IPS-15b (cell line): ENCODE measurements at regions not wholly inside any gene's neighbourhood (a gene's known extent, or its start where the extent isn't known, plus 50 kb on each side); places are given as distances from the start of the nearest gene placed in this dataset.
"Not testable (repeated sequence)": the region's sequence is repeated elsewhere in the genome, so short reads cannot be mapped to it uniquely, and the experiment has no call there.

Experiments
- H3K27me3 ChIP-seq: one replicate; pipeline ENCODE4 v1.6.1; 2013; ENCODE audit warnings: low read length; ENCODE audit not compliant: control insufficient read depth, insufficient read depth
- H3K36me3 ChIP-seq: one replicate; pipeline ENCODE4 v1.6.1; 2013; ENCODE audit warnings: low read length; ENCODE audit not compliant: control insufficient read depth, insufficient read depth
- H3K4me1 ChIP-seq: one replicate; pipeline ENCODE4 v1.6.1; 2013; ENCODE audit warnings: mild to moderate bottlenecking, low read length; ENCODE audit not compliant: control insufficient read depth, insufficient read depth
- H3K4me3 ChIP-seq: one replicate; pipeline ENCODE4 v1.5.1; 2013; ENCODE audit warnings: low read depth, low read length
- H3K9ac ChIP-seq: one replicate; pipeline ENCODE4 v1.6.1; 2013; ENCODE audit warnings: low read depth, mild to moderate bottlenecking, low read length
- H3K9me3 ChIP-seq: one replicate; pipeline ENCODE4 v1.6.1; 2013; ENCODE audit warnings: mild to moderate bottlenecking, low read length; ENCODE audit not compliant: control insufficient read depth, insufficient read depth

DNA sequence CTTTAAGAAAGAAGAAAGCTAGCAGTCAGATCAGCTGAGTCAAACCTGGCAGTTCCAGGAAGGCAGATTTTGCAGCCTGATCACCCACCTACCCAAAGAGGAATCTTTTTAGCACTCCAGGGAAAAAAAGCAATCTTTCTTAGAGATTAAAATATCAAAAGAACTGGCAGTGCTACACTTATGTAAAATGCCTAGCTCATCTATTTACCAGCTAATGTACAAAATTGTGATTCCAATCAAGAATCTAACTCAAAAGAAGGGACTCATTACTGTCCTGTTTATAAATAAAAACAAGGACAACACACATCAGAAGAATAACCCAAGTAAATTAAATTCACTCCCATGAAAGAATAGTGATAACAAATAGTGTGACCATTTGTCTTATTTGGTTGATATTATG, 222.4 kb upstream of the ERCC4 start:
- H3K9ac ChIP-seq, result no peak overlapping the region

DNA sequence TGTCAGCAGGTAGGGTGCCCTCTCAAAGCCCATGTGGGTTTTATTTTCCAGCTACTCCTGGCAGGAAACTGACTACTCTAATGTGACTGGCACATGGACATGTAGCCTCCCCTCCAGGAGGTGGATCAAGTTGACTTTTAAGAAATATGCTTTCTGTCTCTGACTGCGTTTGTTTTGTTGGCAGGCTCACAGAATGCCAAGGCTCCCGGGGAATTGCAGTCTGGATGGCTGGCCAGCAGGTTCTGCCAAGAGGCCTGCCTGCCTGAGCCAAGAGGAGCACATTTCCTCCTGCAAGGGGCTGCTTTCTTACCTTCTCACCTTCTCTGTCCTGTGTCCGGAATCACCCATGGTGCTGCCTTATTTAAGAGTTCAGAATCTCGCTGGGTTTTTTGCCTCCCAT, 217.3 kb upstream of the ERCC4 start:
- Histone ChIP-seq H3K9ac (no peak overlapping the region), H3K27me3 (no peaks in the 10 kb centered on the region), H3K36me3 (no peaks in the 10 kb centered on the region), H3K9me3 (no peaks in the 10 kb centered on the region), H3K4me3 (no peak overlapping the region), H3K4me1 (no peaks in the 10 kb centered on the region)

More for the DNA sequence above, 222.4 kb upstream of the ERCC4 start:
- no peak overlapping the region for H3K4me3 ChIP-seq
- no peaks in the 10 kb centered on the region for H3K36me3 ChIP-seq
- H3K27me3 ChIP-seq, result no peaks in the 10 kb centered on the region
- H3K9me3 ChIP-seq, result peaks cover 3% of the 10 kb centered on the region
- H3K4me1 ChIP-seq, result no peaks in the 10 kb centered on the region

DNA sequence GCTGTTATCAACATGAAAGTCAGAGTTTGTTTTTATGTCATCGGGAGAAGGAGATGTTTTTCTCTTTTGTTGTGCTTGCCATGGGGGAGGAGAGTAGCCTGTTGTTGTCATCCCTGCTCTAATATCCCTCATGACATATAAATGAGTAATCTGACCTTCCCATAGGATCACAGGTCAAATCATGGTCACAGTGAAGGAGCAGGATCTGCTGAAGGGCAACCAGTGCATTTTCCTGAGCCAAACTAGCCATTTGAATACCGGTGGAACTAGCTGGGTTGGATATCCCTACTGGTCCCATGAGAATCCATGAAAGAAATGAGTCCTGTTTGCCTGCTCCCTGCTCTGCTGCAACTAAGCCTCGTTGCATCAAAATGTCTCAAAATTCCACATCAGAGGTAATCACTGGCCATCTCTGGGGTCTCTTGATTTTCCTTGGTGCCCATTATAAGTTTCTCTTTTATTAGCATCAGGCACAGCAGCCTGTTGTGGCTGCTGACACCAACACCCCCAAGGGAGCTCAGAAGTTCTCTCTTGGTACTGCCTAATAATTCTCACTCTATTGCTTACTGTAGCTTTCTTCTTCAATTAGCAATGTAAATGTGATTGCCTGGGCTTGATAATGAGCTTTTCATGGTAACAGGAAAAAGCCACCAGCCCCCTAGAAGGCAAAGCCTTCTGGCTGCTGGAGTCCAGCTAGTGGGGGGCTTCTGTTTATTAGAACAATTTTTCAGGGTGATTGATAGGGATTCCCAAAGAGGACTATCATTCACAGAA, 211.4 kb upstream of the ERCC4 start:
- Histone ChIP-seq H3K9ac (no peak overlapping the region), H3K36me3 (no peaks in the 10 kb centered on the region), H3K9me3 (no peaks in the 10 kb centered on the region), H3K27me3 (no peaks in the 10 kb centered on the region), H3K4me1 (peaks cover 13% of the 10 kb centered on the region), H3K4me3 (no peak overlapping the region)

DNA sequence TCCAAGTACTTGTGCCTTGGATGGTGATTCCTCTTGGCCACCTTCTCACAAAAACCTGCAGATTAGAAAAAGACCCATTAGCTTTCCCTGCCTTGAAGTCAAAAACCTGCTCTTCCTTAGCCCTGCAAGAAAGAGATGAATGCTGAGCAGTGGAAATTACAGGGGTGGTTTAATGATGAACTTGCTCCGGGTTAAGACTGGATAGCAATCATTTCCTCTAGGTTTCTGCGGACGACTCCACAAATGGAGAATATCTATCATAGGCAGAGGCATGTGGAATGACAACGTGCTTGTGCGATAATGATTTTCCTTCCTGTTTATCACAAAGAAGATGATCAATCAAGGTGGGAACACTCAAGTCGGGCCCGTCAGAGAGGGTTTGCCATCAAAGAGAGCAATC, 201.2 kb upstream of the ERCC4 start:
- H3K36me3 ChIP-seq, result no peaks in the 10 kb centered on the region

DNA sequence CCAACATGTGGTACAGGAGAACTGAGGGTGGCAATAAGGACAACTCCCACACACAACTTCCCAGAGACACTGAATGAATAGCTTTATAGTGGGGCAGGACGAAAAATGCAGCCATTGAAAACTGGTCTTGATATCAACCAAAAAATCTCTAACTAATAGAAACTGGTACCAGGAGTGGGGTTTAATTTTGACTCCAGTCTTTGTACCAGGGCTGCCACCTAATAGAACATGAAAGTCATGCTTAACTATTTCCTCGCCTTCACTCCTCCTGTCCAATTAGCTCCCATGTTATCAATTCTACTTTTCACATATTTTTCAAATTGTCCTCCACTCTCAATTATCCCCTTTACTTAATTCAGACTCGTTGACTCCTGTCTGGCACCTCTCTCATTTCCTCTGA, 192.0 kb upstream of the ERCC4 start:
- Histone ChIP-seq H3K4me3 (no peak overlapping the region), H3K9ac (no peak overlapping the region), H3K36me3 (no peaks in the 10 kb centered on the region), H3K4me1 (no peaks in the 10 kb centered on the region), H3K9me3 (peaks cover 3% of the 10 kb centered on the region), H3K27me3 (no peaks in the 10 kb centered on the region)

More for the DNA sequence above, 201.2 kb upstream of the ERCC4 start:
- Histone ChIP-seq H3K27me3 (no peaks in the 10 kb centered on the region), H3K4me1 (no peaks in the 10 kb centered on the region), H3K9me3 (no peaks in the 10 kb centered on the region), H3K4me3 (no peak overlapping the region), H3K9ac (no peak overlapping the region)

DNA sequence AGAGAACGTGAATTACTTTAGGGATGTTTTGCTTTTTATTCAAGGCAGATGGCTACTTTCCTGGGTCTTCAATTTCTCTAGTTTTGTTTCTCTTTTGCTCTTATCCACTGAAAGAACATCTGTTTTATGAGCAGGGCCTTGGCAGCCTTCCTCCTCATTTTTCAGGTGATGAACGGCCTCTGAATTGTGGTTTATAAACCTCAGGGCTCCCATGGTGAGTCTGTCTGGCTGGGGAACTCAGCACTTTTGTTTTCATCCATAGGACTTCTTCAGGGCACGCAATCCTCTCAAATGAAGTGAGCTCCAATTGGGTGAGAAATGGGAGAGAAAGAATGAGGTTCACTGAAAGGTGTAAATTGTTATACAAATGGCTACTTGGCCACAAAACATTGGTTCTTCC, 186.4 kb upstream of the ERCC4 start:
- Histone ChIP-seq H3K27me3 (no peaks in the 10 kb centered on the region), H3K4me1 (no peaks in the 10 kb centered on the region), H3K36me3 (no peaks in the 10 kb centered on the region), H3K4me3 (no peak overlapping the region), H3K9me3 (no peaks in the 10 kb centered on the region), H3K9ac (no peak overlapping the region)

DNA sequence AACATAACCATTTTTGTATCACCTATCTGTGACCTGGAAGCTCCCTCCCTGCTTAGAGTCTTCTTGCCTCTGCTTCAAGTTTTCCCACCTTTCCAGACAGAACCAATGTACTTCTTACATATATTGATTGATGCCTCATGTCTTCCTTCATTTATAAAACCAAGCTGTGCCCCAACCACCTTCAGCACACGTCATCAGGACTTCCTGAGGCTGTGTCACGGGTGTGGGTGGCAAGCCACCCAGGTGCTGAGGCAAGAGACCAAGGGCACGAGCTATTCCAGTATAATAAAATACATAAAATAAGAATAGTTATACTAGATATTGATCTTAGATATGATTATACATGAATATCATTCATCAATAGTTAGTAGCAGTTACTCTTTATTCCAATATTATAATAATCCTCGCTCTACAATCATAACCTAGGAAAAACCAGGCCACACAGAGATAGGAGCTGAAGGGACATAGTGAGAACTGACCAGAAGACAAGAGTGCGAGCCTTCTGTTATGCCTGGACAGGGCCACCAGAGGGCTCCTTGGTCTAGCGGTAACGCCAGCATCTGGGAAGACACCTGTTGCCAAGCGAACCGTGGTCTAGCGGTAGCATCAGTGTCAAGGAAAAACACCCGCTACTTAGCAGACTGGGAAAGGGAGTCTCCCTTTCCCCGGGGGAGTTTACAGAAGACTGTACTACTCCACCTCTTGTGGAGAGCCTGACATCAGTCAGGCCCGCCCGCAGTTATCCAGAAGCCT, 180.2 kb upstream of the ERCC4 start:
- H3K9ac ChIP-seq, H3K4me3 ChIP-seq, H3K27me3 ChIP-seq, H3K4me1 ChIP-seq, H3K9me3 ChIP-seq, H3K36me3 ChIP-seq: not testable (repeated sequence)

DNA sequence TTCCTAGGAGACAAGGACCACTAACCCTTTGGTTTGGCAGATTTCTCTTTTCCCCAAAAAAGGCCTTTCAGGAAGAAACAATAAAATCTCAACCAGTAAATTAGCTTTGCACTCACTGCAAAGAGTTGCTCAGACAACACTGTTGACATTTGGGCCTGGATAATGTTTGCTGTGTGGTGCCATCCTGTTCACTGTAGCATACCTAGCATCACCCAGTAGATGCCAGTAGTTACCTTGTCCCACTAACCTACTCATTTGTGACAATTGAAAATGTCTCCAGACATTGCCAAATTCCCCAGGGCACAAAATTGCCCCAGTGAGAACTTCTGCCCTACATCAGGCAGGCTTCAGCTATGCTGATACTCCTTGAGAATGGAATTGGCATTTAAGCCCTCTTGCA, 177.0 kb upstream of the ERCC4 start:
- H3K36me3 ChIP-seq, result no peaks in the 10 kb centered on the region
- no peak overlapping the region for H3K4me3 ChIP-seq
- no peaks in the 10 kb centered on the region for H3K27me3 ChIP-seq
- H3K4me1 ChIP-seq, result no peaks in the 10 kb centered on the region
- peaks cover 7% of the 10 kb centered on the region for H3K9me3 ChIP-seq
- H3K9ac ChIP-seq, result no peak overlapping the region

DNA sequence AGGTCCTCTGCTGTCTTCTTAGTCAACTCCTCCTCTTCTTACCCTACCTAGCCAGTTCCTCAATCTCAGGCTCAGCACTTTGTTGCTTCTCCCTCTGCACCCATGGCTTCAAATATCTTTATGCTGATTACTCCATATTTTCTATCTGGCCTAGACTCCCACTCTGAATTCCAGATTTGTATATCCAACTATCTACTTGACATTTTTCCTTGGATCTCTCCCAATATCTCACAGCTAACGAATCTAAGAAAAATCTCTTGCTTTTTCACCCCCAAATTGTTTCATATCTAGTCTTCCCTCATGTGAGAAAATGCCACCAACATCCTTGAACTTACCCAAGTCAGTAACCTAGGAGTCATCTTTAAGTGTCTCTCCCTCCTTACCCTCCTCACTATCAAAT, 176.4 kb upstream of the ERCC4 start:
- no peak overlapping the region for H3K4me3 ChIP-seq
- H3K4me1 ChIP-seq, result no peaks in the 10 kb centered on the region
- no peaks in the 10 kb centered on the region for H3K27me3 ChIP-seq
- peaks cover 7% of the 10 kb centered on the region for H3K9me3 ChIP-seq
- H3K9ac ChIP-seq, result no peak overlapping the region
- H3K36me3 ChIP-seq, result no peaks in the 10 kb centered on the region

DNA sequence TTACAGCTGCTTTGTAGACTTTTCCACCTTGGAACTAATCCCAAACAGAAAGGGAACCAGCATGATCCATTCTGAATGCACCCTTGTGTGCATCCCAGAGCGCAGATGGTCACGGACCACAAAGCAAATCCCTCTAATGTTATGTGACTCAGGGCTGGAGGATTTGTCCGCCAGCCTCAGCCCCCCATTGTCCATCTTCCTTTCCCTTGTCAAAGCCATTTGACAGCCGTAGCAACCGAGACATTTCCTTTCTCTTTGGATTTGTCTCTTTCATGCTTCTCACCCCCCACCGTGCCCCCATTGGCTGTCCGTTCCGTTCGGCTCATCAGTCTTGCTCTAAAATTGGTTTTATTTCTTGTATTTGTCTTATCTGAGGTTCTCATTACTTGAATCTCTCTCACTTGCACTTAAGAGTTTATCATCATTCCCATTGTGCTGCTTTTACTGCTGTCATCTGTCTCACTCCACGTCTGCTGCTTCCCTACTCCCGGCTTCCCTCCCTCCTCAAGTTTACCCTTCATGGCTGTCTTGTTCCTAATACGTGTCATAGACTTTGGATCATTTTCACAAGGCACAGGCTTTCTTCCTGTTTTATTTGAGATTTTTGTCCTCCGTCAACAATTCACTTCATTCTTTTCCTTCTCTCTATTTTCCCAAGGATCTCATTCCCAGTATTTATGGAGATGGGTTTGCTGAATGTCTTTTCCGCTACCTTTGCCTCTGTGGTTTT, 163.4 kb upstream of the ERCC4 start:
- Histone ChIP-seq H3K9ac (no peak overlapping the region), H3K4me3 (no peak overlapping the region), H3K27me3 (no peaks in the 10 kb centered on the region), H3K9me3 (no peaks in the 10 kb centered on the region), H3K36me3 (no peaks in the 10 kb centered on the region), H3K4me1 (no peaks in the 10 kb centered on the region)

DNA sequence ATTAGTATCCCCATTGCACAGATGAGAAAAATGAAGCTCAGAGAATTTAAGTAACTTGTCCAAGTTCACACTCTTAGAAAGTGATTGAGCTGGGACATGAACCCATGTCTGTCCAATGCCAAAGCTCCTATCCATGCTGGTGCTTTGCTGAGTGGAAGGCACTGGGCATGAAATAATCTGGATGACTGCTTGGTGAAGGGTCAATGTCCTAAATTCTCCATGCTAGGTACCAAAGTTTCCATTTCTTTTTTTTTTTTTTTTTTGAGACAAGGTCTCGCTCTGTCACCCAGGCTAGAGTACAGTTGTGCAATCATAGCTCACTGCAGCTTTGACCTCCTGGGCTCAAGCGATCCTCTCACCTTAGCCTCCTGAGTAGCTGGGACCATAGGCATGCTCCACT, 153.6 kb upstream of the ERCC4 start:
- Histone ChIP-seq H3K9ac (no peak overlapping the region), H3K9me3 (no peaks in the 10 kb centered on the region), H3K4me3 (no peak overlapping the region), H3K4me1 (no peaks in the 10 kb centered on the region), H3K27me3 (no peaks in the 10 kb centered on the region), H3K36me3 (no peaks in the 10 kb centered on the region)

DNA sequence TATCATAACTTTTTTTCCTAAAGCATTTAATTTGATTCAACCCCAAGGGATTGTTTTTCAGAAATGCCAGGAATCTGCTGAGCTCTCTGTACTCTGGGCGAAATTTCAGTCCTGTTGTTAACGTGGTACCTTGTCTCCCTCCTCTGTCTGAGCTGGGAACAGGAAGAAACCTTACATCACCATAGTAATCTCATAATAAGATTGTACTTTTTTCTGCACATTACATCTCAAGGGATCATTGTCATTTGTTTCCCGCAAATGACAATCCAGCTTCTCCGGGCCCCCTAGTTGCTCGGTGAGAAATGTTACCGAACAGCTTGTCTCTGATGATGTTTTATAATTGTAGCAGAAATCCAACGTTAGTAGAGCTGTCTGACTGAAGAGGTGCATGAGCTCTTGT, 152.7 kb upstream of the ERCC4 start:
- Histone ChIP-seq H3K9ac (no peak overlapping the region), H3K4me1 (no peaks in the 10 kb centered on the region), H3K9me3 (no peaks in the 10 kb centered on the region), H3K27me3 (no peaks in the 10 kb centered on the region), H3K36me3 (no peaks in the 10 kb centered on the region), H3K4me3 (no peak overlapping the region)
